Neural progenitor cell (in vitro differentiated cells): ENCODE measurements at regions not wholly inside any gene's neighbourhood (a gene's known extent, or its start where the extent isn't known, plus 50 kb on each side); places are given as distances from the start of the nearest gene placed in this dataset.

Experiments used
- DNase-seq: peaks from one replicate; pipeline ENCODE4 v3.0.0-alpha.2; 2016; ENCODE audit warnings: low spot score
- H2AFZ ChIP-seq: fragments of 200-600 bp; sonication (generic); replicated peaks from 2 replicates; pipeline ENCODE4 v1.6.1; 2016; ENCODE audit warnings: antibody characterized with exemption
- H3F3A ChIP-seq: fragments of 200-600 bp; sonication (generic); 2 replicates; pipeline ENCODE4 v1.6.1; 2016; ENCODE audit warnings: antibody characterized with exemption, low read depth
- H3K27ac ChIP-seq: fragments of 200-600 bp; sonication (generic); 2 replicates; pipeline ENCODE4 v1.5.1; 2016; ENCODE audit warnings: mild to moderate bottlenecking
- H3K27me3 ChIP-seq: fragments of 200-600 bp; sonication (generic); 2 replicates; pipeline ENCODE4 v1.6.1; 2016; ENCODE audit warnings: mild to moderate bottlenecking, moderate library complexity
- H3K36me3 ChIP-seq: fragments of 200-600 bp; sonication (generic); 2 replicates; pipeline ENCODE4 v1.5.1; 2016
- H3K4me1 ChIP-seq: fragments of 200-600 bp; sonication (generic); 2 replicates; pipeline ENCODE4 v1.6.1; 2016; ENCODE audit warnings: mixed run types
- H3K4me2 ChIP-seq: fragments of 200-600 bp; sonication (generic); 2 replicates; pipeline ENCODE4 v1.6.1; 2016
- H3K4me3 ChIP-seq: fragments of 200-600 bp; sonication (generic); 2 replicates; pipeline ENCODE4 v1.5.1; 2016
- H3K79me2 ChIP-seq: fragments of 200-600 bp; sonication (generic); 2 replicates; pipeline ENCODE4 v1.6.1; 2016; ENCODE audit warnings: low read depth
- H3K9ac ChIP-seq: fragments of 200-600 bp; sonication (generic); 2 replicates; pipeline ENCODE4 v1.6.1; 2016
- H3K9me3 ChIP-seq: fragments of 200-600 bp; sonication (generic); 2 replicates; pipeline ENCODE4 v1.5.1; 2016; ENCODE audit warnings: low read depth
- H4K20me1 ChIP-seq: fragments of 200-600 bp; sonication (generic); 2 replicates; pipeline ENCODE4 v1.6.1; 2016; ENCODE audit warnings: low read depth
- H3K27ac Mint-ChIP-seq: 3 replicates; pipeline ENCODE4 v1.8.0; 2021; ENCODE audit warnings: mixed read lengths
- H3K27me3 Mint-ChIP-seq: 2 replicates; pipeline ENCODE4 v1.8.0; 2022; ENCODE audit warnings: low read depth, mild to moderate bottlenecking, inconsistent platforms, moderate library complexity, mixed read lengths; ENCODE audit not compliant: insufficient read depth
- H3K36me3 Mint-ChIP-seq: 3 replicates; pipeline ENCODE4 v1.8.0; 2021; ENCODE audit warnings: mixed read lengths
- H3K4me1 Mint-ChIP-seq: 3 replicates; pipeline ENCODE4 v1.8.0; 2021; ENCODE audit warnings: mixed read lengths
- H3K4me3 Mint-ChIP-seq: 3 replicates; pipeline ENCODE4 v1.8.0; 2021; ENCODE audit warnings: mild to moderate bottlenecking, moderate library complexity, mixed read lengths
- H3K9me3 Mint-ChIP-seq: 3 replicates; pipeline ENCODE4 v1.8.0; 2020; ENCODE audit warnings: mixed read lengths
- CTCF ChIP-seq: fragments of 200-600 bp; sonication (generic); IDR thresholded peaks from 2 replicates; pipeline ENCODE4 v1.5.1; 2017; ENCODE audit warnings: antibody characterized with exemption, mild to moderate bottlenecking
- EZH2 ChIP-seq: fragments of 200-600 bp; sonication (generic); IDR thresholded peaks from 2 replicates; pipeline ENCODE4 v1.6.1; 2017; ENCODE audit warnings: antibody characterized with exemption, mild to moderate bottlenecking, moderate library complexity
- EZH2phosphoT487 ChIP-seq: fragments of 200-600 bp; sonication (generic); IDR thresholded peaks from 2 replicates; pipeline ENCODE4 v1.6.1; 2017; ENCODE audit warnings: antibody characterized with exemption

- no peak overlapping the region for H2AFZ ChIP-seq
- no peak for TF ChIP-seq EZH2phosphoT487
- TF ChIP-seq EZH2: no peak
- no peak for TF ChIP-seq CTCF
- no peak for DNase-seq
- no peaks in the 10 kb centered on the region for H3K27me3 ChIP-seq
- no peak overlapping the region for H3K27ac ChIP-seq
- no peak overlapping the region for H3K27ac Mint-ChIP-seq
- H3K4me1 Mint-ChIP-seq: no peaks in the 10 kb centered on the region
- no peaks in the 10 kb centered on the region for H3K9me3 ChIP-seq
- no peaks in the 10 kb centered on the region for H3F3A ChIP-seq
- no peak overlapping the region for H3K9ac ChIP-seq
- no peaks in the 10 kb centered on the region for H3K4me1 ChIP-seq
- no peak overlapping the region for H3K4me2 ChIP-seq
- H3K9me3 Mint-ChIP-seq: no peaks in the 10 kb centered on the region
- H3K27me3 Mint-ChIP-seq: no peaks in the 10 kb centered on the region
- no peaks in the 10 kb centered on the region for H3K36me3 ChIP-seq
- no peak overlapping the region for H3K4me3 ChIP-seq
- no peaks in the 10 kb centered on the region for H3K79me2 ChIP-seq
- no peak overlapping the region for H3K4me3 Mint-ChIP-seq
- H4K20me1 ChIP-seq: no peaks in the 10 kb centered on the region
- no peaks in the 10 kb centered on the region for H3K36me3 Mint-ChIP-seq
Observed at GRCh38 chr1:163706915-163707314, 385.2 kb downstream of the NUF2 start.

GRCh38 chr1:163709636-163710035, 387.9 kb downstream of the NUF2 start:
- Histone ChIP-seq H3K4me1 (no peaks in the 10 kb centered on the region), H3K27ac (no peak overlapping the region), H3K27me3 (no peaks in the 10 kb centered on the region), H3K79me2 (no peaks in the 10 kb centered on the region), H2AFZ (no peak overlapping the region), H3K9ac (no peak overlapping the region), H3F3A (no peaks in the 10 kb centered on the region), H3K4me3 (no peak overlapping the region), H3K36me3 (no peaks in the 10 kb centered on the region), H3K9me3 (no peaks in the 10 kb centered on the region), H3K4me2 (no peak overlapping the region), H4K20me1 (no peaks in the 10 kb centered on the region)
- H3K27me3 Mint-ChIP-seq: no peaks in the 10 kb centered on the region
- no peaks in the 10 kb centered on the region for H3K4me1 Mint-ChIP-seq
- no peak overlapping the region for H3K4me3 Mint-ChIP-seq
- no peak for TF ChIP-seq EZH2phosphoT487
- TF ChIP-seq EZH2: no peak
- no peak for TF ChIP-seq CTCF
- H3K36me3 Mint-ChIP-seq: no peaks in the 10 kb centered on the region
- DNase-seq: no peak
- H3K27ac Mint-ChIP-seq: no peak overlapping the region
- no peaks in the 10 kb centered on the region for H3K9me3 Mint-ChIP-seq

- Histone ChIP-seq H3K4me2 (no peak overlapping the region), H3K4me3 (no peak overlapping the region), H3K27ac (no peak overlapping the region), H3K9ac (no peak overlapping the region), H3K9me3 (no peaks in the 10 kb centered on the region), H3K79me2 (no peaks in the 10 kb centered on the region), H3K4me1 (no peaks in the 10 kb centered on the region), H2AFZ (no peak overlapping the region), H3F3A (no peaks in the 10 kb centered on the region), H3K36me3 (no peaks in the 10 kb centered on the region), H4K20me1 (no peaks in the 10 kb centered on the region), H3K27me3 (no peaks in the 10 kb centered on the region)
- no peaks in the 10 kb centered on the region for H3K36me3 Mint-ChIP-seq
- H3K9me3 Mint-ChIP-seq: no peaks in the 10 kb centered on the region
- H3K4me1 Mint-ChIP-seq: no peaks in the 10 kb centered on the region
- no peak overlapping the region for H3K4me3 Mint-ChIP-seq
- DNase-seq: no peak
- H3K27ac Mint-ChIP-seq: no peak overlapping the region
- no peak for TF ChIP-seq CTCF
- TF ChIP-seq EZH2phosphoT487: no peak
- no peak for TF ChIP-seq EZH2
- H3K27me3 Mint-ChIP-seq: no peaks in the 10 kb centered on the region
Observed at GRCh38 chr1:163712321-163712720, 390.6 kb downstream of the NUF2 start.

- no peak overlapping the region for H3K27ac Mint-ChIP-seq
- no peak for TF ChIP-seq EZH2phosphoT487
- no peak for TF ChIP-seq CTCF
- no peak for TF ChIP-seq EZH2
- no peaks in the 10 kb centered on the region for H3K4me1 ChIP-seq
- H3K4me3 ChIP-seq: no peak overlapping the region
- H3K36me3 Mint-ChIP-seq: no peaks in the 10 kb centered on the region
- no peaks in the 10 kb centered on the region for H3K27me3 Mint-ChIP-seq
- no peaks in the 10 kb centered on the region for H4K20me1 ChIP-seq
- no peaks in the 10 kb centered on the region for H3K79me2 ChIP-seq
- H3F3A ChIP-seq: no peaks in the 10 kb centered on the region
- H3K4me3 Mint-ChIP-seq: no peak overlapping the region
- no peaks in the 10 kb centered on the region for H3K36me3 ChIP-seq
- H2AFZ ChIP-seq: no peak overlapping the region
- H3K27ac ChIP-seq: no peak overlapping the region
- no peak for DNase-seq
- no peaks in the 10 kb centered on the region for H3K9me3 ChIP-seq
- H3K4me1 Mint-ChIP-seq: no peaks in the 10 kb centered on the region
- H3K27me3 ChIP-seq: no peaks in the 10 kb centered on the region
- H3K9me3 Mint-ChIP-seq: peaks cover 6% of the 10 kb centered on the region
- H3K9ac ChIP-seq: no peak overlapping the region
- no peak overlapping the region for H3K4me2 ChIP-seq
Observed at GRCh38 chr1:163720294-163720693, 398.5 kb downstream of the NUF2 start.
